Neural progenitor cell (in vitro differentiated cells): ENCODE measurements at regions not wholly inside any gene's neighbourhood (a gene's known extent, or its start where the extent isn't known, plus 50 kb on each side); places are given as distances from the start of the nearest gene placed in this dataset.

ENCODE experiments used
- CTCF ChIP-seq: fragments of 200-600 bp; sonication (generic); IDR thresholded peaks from 2 replicates; pipeline ENCODE4 v1.5.1; 2017; ENCODE audit warnings: antibody characterized with exemption, mild to moderate bottlenecking
- EZH2phosphoT487 ChIP-seq: fragments of 200-600 bp; sonication (generic); IDR thresholded peaks from 2 replicates; pipeline ENCODE4 v1.6.1; 2017; ENCODE audit warnings: antibody characterized with exemption

- TF ChIP-seq CTCF = no peak
- no peak for TF ChIP-seq EZH2phosphoT487
These were observed 494.1 kb downstream of the SH2D4B start for GRCh38 chr10:81031774-81032173.
